ENCODE measurements at regions not wholly inside any gene's neighbourhood (a gene's known extent, or its start where the extent isn't known, plus 50 kb on each side); places are given as distances from the start of the nearest gene placed in this dataset.

DNA sequence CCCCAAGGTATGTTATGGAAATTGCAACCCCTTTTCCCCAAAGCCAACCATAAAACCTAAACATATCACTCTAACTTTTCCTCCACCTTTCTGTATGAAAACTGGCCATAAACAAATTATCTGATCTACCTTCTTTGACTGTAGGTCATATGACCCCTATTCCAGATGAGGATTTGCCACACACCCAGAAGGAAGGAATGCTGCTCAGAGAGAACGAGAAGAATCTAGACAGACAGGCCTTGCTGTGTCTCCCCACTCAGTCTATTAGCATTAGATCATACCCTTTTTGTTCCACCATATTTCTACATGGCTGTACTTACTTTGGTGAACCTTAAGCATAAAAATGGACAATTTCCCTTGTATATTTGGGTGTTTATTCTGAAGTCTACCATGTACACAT, 113.0 kb upstream of the PHYHIPL start:
- TF ChIP-seq POLR2A (IDR thresholded peaks at IDR 0.05) (no peak), CTCF (IDR thresholded peaks at IDR 0.05) (no peak)
